SH-SY5Y (cell line): ENCODE measurements at regions not wholly inside any gene's neighbourhood (a gene's known extent, or its start where the extent isn't known, plus 50 kb on each side); places are given as distances from the start of the nearest gene placed in this dataset.

Experiments
- GATA2 ChIP-seq: IDR thresholded peaks from 2 replicates; pipeline ENCODE4 v1.6.1; 2011; ENCODE audit warnings: mild to moderate bottlenecking, low read depth, low read length
- GATA3 ChIP-seq: IDR thresholded peaks from 2 replicates; pipeline ENCODE4 v1.6.1; 2011; ENCODE audit warnings: low read depth, mild to moderate bottlenecking, low read length, moderate library complexity

GRCh38 chr2:172153156-172153555 lies 50.5 kb upstream of the DLX2 start:
- no peak for TF ChIP-seq GATA3
- TF ChIP-seq GATA2, result no peak

GRCh38 chr2:172153757-172154156 lies 51.1 kb upstream of the DLX2 start:
- TF ChIP-seq GATA2 (no peak), GATA3 (no peak)

GRCh38 chr2:172155752-172156151 lies 53.1 kb upstream of the DLX2 start:
- TF ChIP-seq GATA2 (no peak), GATA3 (no peak)

GRCh38 chr2:172160839-172161238 lies 58.1 kb upstream of the DLX2 start:
- TF ChIP-seq GATA2 (no peak), GATA3 (no peak)

GRCh38 chr2:172162225-172162733 lies 59.6 kb upstream of the DLX2 start:
- no peak for TF ChIP-seq GATA2
- TF ChIP-seq GATA3, result no peak

- no peak for TF ChIP-seq GATA3
- no peak for TF ChIP-seq GATA2
Observed at GRCh38 chr2:172162739-172163336, 60.1 kb upstream of the DLX2 start.

GRCh38 chr2:172168917-172169346 lies 66.2 kb upstream of the DLX2 start:
- TF ChIP-seq GATA2 (no peak), GATA3 (no peak)

- TF ChIP-seq GATA3 (no peak), GATA2 (no peak)
Observed at GRCh38 chr2:172169611-172170010, 66.9 kb upstream of the DLX2 start.

- TF ChIP-seq GATA3 (no peak), GATA2 (no peak)
Observed at GRCh38 chr2:172172513-172173173, 69.9 kb upstream of the DLX2 start.

- TF ChIP-seq GATA3, result no peak
- no peak for TF ChIP-seq GATA2
Observed at GRCh38 chr2:172173174-172173706, 70.5 kb upstream of the DLX2 start.

- no peak for TF ChIP-seq GATA3
- TF ChIP-seq GATA2, result no peak
Observed at GRCh38 chr2:172177581-172177980, 74.9 kb upstream of the DLX2 start.

GRCh38 chr2:172177996-172178395 lies 75.3 kb upstream of the DLX2 start:
- TF ChIP-seq GATA2, result no peak
- TF ChIP-seq GATA3, result no peak

GRCh38 chr2:172179045-172179701 lies 76.5 kb upstream of the DLX2 start:
- TF ChIP-seq GATA3 (no peak), GATA2 (no peak)

- TF ChIP-seq GATA3, result no peak
Observed at GRCh38 chr2:172181840-172182239, 79.1 kb upstream of the DLX2 start.

- TF ChIP-seq GATA3 (no peak), GATA2 (no peak)
Observed at GRCh38 chr2:172182624-172183023, 79.9 kb upstream of the DLX2 start.
